ACHN (cell line): ENCODE measurements at regions not wholly inside any gene's neighbourhood (a gene's known extent, or its start where the extent isn't known, plus 50 kb on each side); places are given as distances from the start of the nearest gene placed in this dataset.

Experiments
- DNase-seq: peaks from one replicate; pipeline ENCODE4 v3.0.0-alpha.2; 2015
- in situ Hi-C: cut with HindIII; loops from 2 replicates; pipeline ENCODE4 v1.10.0; 2017; ENCODE audit warnings: low sequenced_read_pairs, low pct_ligation_motif_present, low pct_unique_long_range_greater_than_20kb

GRCh38 chr5:58235299-58235698 is 224.6 kb downstream of the PLK2 start:
- in situ Hi-C loops: no loop called here
- DNase-seq: no peak

GRCh38 chr5:58232130-58232529 is 227.8 kb downstream of the PLK2 start:
- in situ Hi-C loops: no loop called here
- no peak for DNase-seq

DNA sequence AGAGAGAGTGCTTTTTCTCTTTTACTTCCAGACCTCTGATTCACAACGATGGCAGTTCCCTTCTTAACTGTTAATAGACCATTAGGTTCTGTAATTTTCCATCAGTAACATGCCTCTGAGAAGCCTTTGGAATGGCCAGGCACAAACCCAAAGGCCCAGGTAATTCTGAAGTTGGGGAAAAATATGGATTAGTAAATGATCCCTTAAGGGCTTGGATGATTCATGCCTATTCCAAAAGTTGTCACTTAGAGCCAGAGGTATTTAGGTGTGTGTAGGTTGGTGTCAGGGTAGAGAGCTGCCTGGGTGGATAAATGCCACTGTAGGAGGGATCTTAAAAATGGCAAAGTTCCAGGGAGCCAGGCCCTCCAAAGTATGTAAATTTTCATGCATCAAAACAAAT is 228.8 kb downstream of the PLK2 start:
- in situ Hi-C loops: no loop called here
- DNase-seq: no peak

- in situ Hi-C loops: no loop called here
- DNase-seq: no peak
Measured at GRCh38 chr5:58228896-58229295, 231.0 kb downstream of the PLK2 start.

DNA sequence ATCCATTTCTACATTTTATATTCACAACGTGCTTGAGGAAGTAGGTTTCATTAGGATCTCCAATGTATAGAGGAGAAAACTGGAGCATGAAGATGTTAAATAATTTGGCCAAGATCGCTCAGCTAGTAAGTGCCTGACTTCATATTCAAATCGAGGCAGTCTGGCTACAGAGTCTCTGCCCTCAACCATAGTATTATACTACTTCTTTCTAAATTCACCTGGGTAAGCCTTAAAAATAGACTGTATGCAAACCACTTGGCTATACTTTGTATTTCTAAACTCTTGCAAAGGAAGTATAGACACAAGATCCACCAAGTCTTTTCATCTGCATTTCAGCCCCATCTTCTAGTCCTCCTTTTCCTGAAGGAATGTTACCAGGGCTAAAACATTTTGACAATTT is 232.0 kb downstream of the PLK2 start:
- in situ Hi-C loops: no loop called here

DNA sequence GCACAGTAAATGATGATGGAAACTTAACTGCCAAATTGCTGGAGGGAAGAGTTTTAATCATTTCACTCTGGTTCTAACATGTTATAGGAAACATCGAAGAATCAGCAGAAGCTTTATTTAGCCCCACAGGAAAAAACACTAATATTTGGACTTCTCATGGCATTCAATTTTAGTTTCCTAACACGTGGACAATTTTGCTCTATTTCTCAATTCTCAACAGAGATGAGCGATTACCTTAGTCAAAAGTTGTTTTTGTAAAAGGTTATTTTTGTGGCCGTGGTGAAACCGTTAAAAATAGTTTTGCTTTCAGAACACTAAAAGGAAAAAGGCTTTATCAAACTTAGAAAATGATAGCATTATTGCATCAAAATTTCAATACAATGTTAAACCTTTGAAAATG is 235.2 kb downstream of the PLK2 start:
- in situ Hi-C loops: no loop called here
- DNase-seq: no peak

More for the DNA sequence above, 232.0 kb downstream of the PLK2 start:
- no peak for DNase-seq

DNA sequence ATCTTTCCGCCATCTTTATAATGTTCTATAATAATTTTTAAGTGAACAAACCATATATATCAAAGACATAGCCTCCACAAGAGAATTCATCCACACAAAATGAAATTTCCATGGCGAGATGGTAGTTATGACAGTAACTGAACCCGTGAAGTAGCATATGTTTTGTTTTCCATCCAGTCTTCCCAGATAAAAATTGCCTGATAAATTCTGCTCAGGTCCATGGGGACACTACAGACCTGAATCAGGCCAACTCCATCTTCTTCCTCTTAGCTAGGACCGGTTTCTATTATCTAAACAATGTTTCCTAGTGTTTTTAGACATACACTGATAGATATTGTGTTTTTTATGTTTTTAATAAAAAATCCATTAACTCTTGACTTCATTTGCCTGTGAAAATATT is 235.7 kb downstream of the PLK2 start:
- in situ Hi-C loops: no loop called here
- DNase-seq: no peak

- no peak for DNase-seq
- in situ Hi-C loops: no loop called here
Measured at GRCh38 chr5:58215364-58215763, 244.5 kb downstream of the PLK2 start.

DNA sequence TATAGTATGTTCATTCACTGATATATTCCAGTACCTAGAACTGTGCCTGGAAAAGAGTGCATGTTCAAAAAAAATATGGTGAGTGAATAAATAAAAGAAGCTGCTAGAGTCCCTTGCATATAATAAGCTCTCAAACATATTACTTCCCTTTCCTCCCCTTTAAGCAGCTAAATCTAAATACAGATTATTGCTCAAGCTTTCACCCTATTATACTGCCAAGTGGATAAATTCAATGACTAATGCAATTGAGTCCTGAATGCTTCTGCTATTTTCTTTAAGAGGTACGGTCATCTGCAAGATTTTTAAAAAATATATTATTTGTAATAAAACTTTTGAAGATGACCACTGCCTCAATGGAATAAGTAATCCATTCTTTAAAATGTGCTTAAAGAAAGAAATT is 248.4 kb downstream of the PLK2 start:
- DNase-seq: no peak
- in situ Hi-C loops: no loop called here

DNA sequence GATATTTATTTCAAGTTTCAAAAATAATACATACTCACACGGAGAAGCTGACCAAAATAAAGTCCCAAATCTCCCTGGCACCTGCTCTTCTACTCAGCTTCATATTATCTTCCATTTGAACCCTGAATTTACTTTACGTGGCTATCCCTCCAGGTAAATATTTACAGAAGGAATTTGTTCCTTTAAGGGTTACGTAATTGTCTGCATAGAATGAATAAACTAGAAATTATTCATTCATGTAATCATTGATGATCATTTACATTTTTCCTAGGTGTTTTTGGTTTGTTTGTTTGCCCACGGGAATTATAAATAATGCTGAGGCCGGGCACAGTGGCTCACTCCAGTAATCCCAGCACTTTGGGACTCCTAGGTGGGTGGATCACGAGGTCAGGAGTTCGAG is 251.2 kb downstream of the PLK2 start:
- in situ Hi-C loops: no loop called here
- no peak for DNase-seq

GRCh38 chr5:58207076-58207475 is 252.8 kb downstream of the PLK2 start:
- in situ Hi-C loops: no loop called here
- DNase-seq: no peak

DNA sequence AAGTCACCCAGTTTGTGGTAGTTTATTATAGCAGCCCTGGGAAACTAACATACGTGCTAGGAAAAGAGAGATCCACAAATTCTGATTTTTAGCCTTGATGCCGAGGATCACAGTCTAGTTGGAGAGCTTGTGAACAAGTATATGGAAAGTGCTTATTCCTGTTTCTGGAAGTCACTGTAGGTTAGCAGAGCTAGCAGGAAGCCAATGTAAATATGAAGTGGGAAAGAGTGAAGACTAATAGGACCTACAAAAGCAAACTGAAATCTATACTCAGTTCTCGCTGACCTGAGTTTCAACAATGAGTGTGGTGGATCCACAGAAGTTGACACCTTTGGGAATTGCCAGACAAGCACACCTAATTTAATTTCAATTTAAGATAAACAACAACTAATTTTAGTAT is 254.9 kb downstream of the PLK2 start:
- DNase-seq: no peak
- in situ Hi-C loops: no loop called here

DNA sequence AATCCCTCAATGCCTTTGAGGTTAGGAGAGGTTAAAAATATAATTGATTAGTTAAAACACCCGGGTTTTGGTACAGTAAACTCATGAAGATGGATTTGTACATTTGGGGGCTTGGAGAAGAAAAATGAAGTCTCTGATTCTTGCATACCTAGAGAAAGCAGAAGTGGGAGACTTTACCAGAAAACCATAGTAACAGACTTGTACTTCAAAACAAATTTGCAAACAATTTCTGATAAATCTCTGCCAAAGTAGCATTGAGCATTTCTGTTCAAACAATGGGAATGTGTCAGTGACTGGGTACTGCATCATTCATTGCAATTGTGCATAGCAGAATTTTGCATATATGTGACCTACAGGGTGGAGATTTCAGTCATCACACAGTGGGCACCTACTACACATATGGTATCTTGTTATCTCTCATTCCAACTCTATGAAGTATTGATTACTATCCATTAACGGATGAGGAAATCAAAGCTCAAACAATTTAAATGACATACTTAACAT is 256.9 kb downstream of the PLK2 start:
- in situ Hi-C loops: no loop called here
- no peak for DNase-seq

GRCh38 chr5:58201922-58202648 is 257.8 kb downstream of the PLK2 start:
- DNase-seq: no peak
- in situ Hi-C loops: no loop called here

- no peak for DNase-seq
- in situ Hi-C loops: no loop called here
Measured at GRCh38 chr5:58200451-58200850, 259.4 kb downstream of the PLK2 start.

DNA sequence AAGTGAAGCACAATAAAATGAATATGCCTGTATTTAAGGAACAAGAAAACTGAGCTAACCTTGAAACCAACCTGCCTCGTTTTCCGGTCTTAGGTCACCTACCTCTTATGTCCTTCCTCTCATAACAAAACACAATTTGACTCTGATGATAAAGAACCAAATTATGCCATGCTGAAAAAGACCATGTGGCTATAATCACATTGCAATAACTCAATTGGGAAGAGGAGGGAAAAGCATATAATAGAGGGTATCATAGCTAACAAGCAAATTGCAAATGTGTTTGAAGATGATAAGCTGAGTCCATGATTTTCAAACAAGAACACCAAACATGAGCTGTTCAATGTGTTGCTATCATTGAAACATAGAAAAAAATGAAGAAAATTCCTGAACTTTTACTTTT is 260.8 kb downstream of the PLK2 start:
- in situ Hi-C loops: no loop called here

DNA sequence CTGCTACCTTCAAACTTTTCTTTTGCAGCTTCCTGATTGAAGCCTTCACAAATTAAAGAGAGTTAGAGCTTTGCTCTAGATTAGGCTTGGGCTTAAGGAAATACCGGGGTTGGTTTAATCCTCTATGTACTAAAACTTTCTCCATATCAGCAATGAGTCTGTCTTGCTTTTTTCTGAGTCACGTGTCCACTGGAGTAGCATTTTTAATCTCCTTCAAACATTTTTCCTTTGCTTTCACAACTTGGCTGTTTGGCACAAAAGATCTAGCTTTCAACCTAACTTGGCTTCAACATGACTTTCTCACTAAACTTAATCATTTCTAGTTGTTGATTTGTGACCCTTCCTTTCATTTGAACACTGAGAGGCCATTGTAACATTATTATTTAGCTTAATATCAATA is 261.6 kb downstream of the PLK2 start:
- DNase-seq: no peak
- in situ Hi-C loops: no loop called here

More for the DNA sequence above, 260.8 kb downstream of the PLK2 start:
- DNase-seq: no peak

DNA sequence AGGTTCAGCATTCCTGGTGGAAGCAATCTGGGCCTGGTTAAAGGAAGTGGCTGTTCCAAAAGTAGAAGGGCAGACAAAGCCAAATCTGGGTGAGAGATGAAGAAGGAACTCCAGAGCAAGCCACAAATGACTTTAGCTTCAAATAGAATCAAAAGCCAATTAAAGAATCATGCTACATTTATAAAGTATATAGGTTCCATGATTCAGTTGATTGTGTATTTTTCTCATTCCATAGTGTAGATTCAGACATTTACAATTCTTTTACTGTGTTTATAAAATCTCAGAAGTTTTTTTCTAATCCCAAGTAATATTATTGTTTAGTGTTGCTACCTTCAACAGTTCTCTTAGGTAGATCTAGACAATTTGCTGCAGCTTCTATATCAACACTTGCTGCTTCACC is 262.0 kb downstream of the PLK2 start:
- DNase-seq: no peak
- in situ Hi-C loops: no loop called here

DNA sequence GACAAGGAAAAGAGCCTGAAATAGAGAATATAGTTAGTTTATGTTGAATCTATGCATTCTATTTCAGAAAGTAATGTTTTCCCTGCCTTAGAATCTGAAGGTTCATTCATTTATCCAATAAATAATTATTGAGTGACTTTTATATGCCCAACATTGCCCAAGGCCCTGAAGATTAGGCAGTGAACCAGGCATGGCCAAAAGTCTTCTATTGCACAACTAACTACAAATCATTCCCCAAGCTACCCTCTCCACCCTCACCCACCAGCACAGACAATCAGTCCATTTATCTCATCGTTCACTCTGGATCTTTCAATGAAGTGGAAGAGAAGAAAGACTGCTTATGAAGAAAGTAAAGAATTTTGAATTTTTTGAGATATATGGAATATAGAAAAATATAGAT is 268.4 kb downstream of the PLK2 start:
- no peak for DNase-seq
- in situ Hi-C loops: no loop called here

- in situ Hi-C loops: no loop called here
- peak; percentile 97 for DNase-seq
Measured at GRCh38 chr5:58188262-58188651, 271.6 kb downstream of the PLK2 start.
